GM12892 (cell line): ENCODE measurements at regions not wholly inside any gene's neighbourhood (a gene's known extent, or its start where the extent isn't known, plus 50 kb on each side); places are given as distances from the start of the nearest gene placed in this dataset.

ENCODE experiments used
- POLR2A ChIP-seq: IDR thresholded peaks from 2 replicates; pipeline ENCODE4 v1.6.1; 2011; ENCODE audit warnings: low read depth, low read length, control low read depth
- POLR2AphosphoS5 ChIP-seq: IDR thresholded peaks from 2 replicates; pipeline ENCODE4 v1.6.1; 2011; ENCODE audit warnings: low read depth, low read length, control low read depth
- TAF1 ChIP-seq: IDR thresholded peaks from 2 replicates; pipeline ENCODE4 v1.6.1; 2011; ENCODE audit warnings: low read depth, mild to moderate bottlenecking, control low read depth, low read length, borderline replicate concordance

GRCh38 chr10:55820478-55820877, 540.6 kb downstream of the ZWINT start:
- no peak for TF ChIP-seq POLR2A
- TF ChIP-seq POLR2AphosphoS5, result no peak
- TF ChIP-seq TAF1, result no peak
